ENCODE measurements at regions not wholly inside any gene's neighbourhood (a gene's known extent, or its start where the extent isn't known, plus 50 kb on each side); places are given as distances from the start of the nearest gene placed in this dataset.

- Histone ChIP-seq H3K79me2 (no peaks in the 10 kb centered on the region), H3K27ac (no peak overlapping the region), H3K4me2 (no peak overlapping the region), H3K36me3 (replicated peaks; ENCODE audit: insufficient read depth, low read depth) (no peaks in the 10 kb centered on the region), H3K27me3 (no peaks in the 10 kb centered on the region), H3K4me1 (ENCODE audit: insufficient read depth) (no peaks in the 10 kb centered on the region), H3K9me2 (replicated peaks; ENCODE audit: insufficient read depth) (no peaks in the 10 kb centered on the region), H3K9me3 (ENCODE audit: low read depth) (no peaks in the 10 kb centered on the region), H3K4me3 (no peak overlapping the region), H2AFZ (no peak overlapping the region), H4K20me1 (ENCODE audit: insufficient read depth, poor library complexity, severe bottlenecking) (no peaks in the 10 kb centered on the region)
- TF ChIP-seq CTCF (IDR thresholded peaks at IDR 0.05; ENCODE audit: poor library complexity) (no peak), EZH2 (IDR thresholded peaks at IDR 0.05; ENCODE audit: borderline replicate concordance) (no peak)
- WGBS (ENCODE audit: low lambda C conversion rate, missing lambda C conversion rate) = 95% methylated on average over 5 of the region's 5 CpGs
- no peak for DNase-seq (ENCODE audit: low spot score)
Measured at GRCh38 chr7:417625-417889, 102.1 kb downstream of the PDGFA start.

GRCh38 chr7:417973-418601 lies 101.6 kb downstream of the PDGFA start:
- no peaks in the 10 kb centered on the region for H3K9me2 ChIP-seq (replicated peaks; ENCODE audit: insufficient read depth)
- 94% methylated on average over 7 of the region's 7 CpGs for WGBS (ENCODE audit: low lambda C conversion rate, missing lambda C conversion rate)
- no peaks in the 10 kb centered on the region for H3K4me1 ChIP-seq (ENCODE audit: insufficient read depth)
- no peaks in the 10 kb centered on the region for H3K79me2 ChIP-seq
- TF ChIP-seq EZH2 (IDR thresholded peaks at IDR 0.05; ENCODE audit: borderline replicate concordance) (no peak), EZH2phosphoT487 (IDR thresholded peaks at IDR 0.05; ENCODE audit: low read depth, severe bottlenecking, unreplicated experiment) (no peak), CTCF (IDR thresholded peaks at IDR 0.05; ENCODE audit: poor library complexity) (no peak)
- no peaks in the 10 kb centered on the region for H3K36me3 ChIP-seq (replicated peaks; ENCODE audit: insufficient read depth, low read depth)
- no peak overlapping the region for H3K27ac ChIP-seq
- no peaks in the 10 kb centered on the region for H3K9me3 ChIP-seq (ENCODE audit: low read depth)
- no peaks in the 10 kb centered on the region for H3K27me3 ChIP-seq
- no peaks in the 10 kb centered on the region for H4K20me1 ChIP-seq (ENCODE audit: insufficient read depth, poor library complexity, severe bottlenecking)
- H2AFZ ChIP-seq = no peak overlapping the region
- no peak overlapping the region for H3K4me2 ChIP-seq
- no peak for DNase-seq (ENCODE audit: low spot score)
- no peak overlapping the region for H3K4me3 ChIP-seq

GRCh38 chr7:418636-419280 lies 100.9 kb downstream of the PDGFA start:
- Histone ChIP-seq H3K9me3 (ENCODE audit: low read depth) (no peaks in the 10 kb centered on the region), H3K4me2 (no peak overlapping the region), H3K27ac (no peak overlapping the region), H4K20me1 (ENCODE audit: insufficient read depth, poor library complexity, severe bottlenecking) (no peaks in the 10 kb centered on the region), H3K79me2 (no peaks in the 10 kb centered on the region), H3K4me1 (ENCODE audit: insufficient read depth) (no peaks in the 10 kb centered on the region), H3K36me3 (replicated peaks; ENCODE audit: insufficient read depth, low read depth) (no peaks in the 10 kb centered on the region), H3K9me2 (replicated peaks; ENCODE audit: insufficient read depth) (no peaks in the 10 kb centered on the region), H2AFZ (no peak overlapping the region), H3K27me3 (no peaks in the 10 kb centered on the region), H3K4me3 (no peak overlapping the region)
- TF ChIP-seq CTCF (IDR thresholded peaks at IDR 0.05; ENCODE audit: poor library complexity) = no peak
- no peak for TF ChIP-seq EZH2 (IDR thresholded peaks at IDR 0.05; ENCODE audit: borderline replicate concordance)
- DNase-seq (ENCODE audit: low spot score) = no peak
- WGBS (ENCODE audit: low lambda C conversion rate, missing lambda C conversion rate) = 94% methylated on average over 11 of the region's 11 CpGs

Data from hepatocyte (in vitro differentiated cells).